SK-N-SH (cell line): ENCODE measurements at regions not wholly inside any gene's neighbourhood (a gene's known extent, or its start where the extent isn't known, plus 50 kb on each side); places are given as distances from the start of the nearest gene placed in this dataset.

Source experiments
- CTCF ChIA-PET: fragments of 300-600, 350-600 bp; formaldehyde crosslinking; extraction: SDS; loops from one replicate; lab custom pipeline; 2021; lab: Yijun Ruan, JAX
- POLR2A ChIA-PET: fragments of 350-600 bp; sonication (Branson Sonifier 250); formaldehyde crosslinking; extraction: SDS; loops from one replicate; lab custom pipeline; 2020; ENCODE audit warnings: antibody characterized with exemption, inconsistent platforms; lab: Yijun Ruan, JAX
- DNase-seq: peaks from one replicate; pipeline ENCODE4 v3.0.0; 2012
- H2AFZ ChIP-seq: fragments of 200-600 bp; sonication (generic); 2 replicates; pipeline ENCODE4 v1.8.1; 2016; ENCODE audit warnings: antibody characterized with exemption, mild to moderate bottlenecking, low read depth
- H3F3A ChIP-seq: fragments of 200-600 bp; sonication (generic); replicated peaks from 2 replicates; pipeline ENCODE3; 2016; ENCODE audit warnings: antibody characterized with exemption, mild to moderate bottlenecking; ENCODE audit not compliant: insufficient read depth
- H3K27ac ChIP-seq, 2 experiments: fragments of 200-500 bp in 1 of 2; fragments of 200-600 bp in 1 of 2; sonication (Bioruptor generic) in 1 of 2; sonication (generic), shearing (Covaris generic) in 1 of 2; 2 replicates each; pipeline versions ENCODE4 v1.5.1 to v1.6.1; 2014 to 2016; ENCODE audit warnings: low read depth in 2 of 2, inconsistent platforms in 1 of 2, low read length in 1 of 2, mild to moderate bottlenecking in 1 of 2, mixed read lengths in 1 of 2
- H3K27me3 ChIP-seq: fragments of 200-600 bp; sonication (generic), shearing (Covaris generic); 2 replicates; pipeline ENCODE4 v1.6.1; 2016; ENCODE audit warnings: mixed run types; ENCODE audit not compliant: insufficient read depth
- H3K36me3 ChIP-seq, 2 experiments: fragments of 200-500 bp in 1 of 2; fragments of 200-600 bp in 1 of 2; sonication (Bioruptor generic) in 1 of 2; sonication (generic) in 1 of 2; replicated peaks in 1 of 2; 2 replicates each; pipeline versions ENCODE3 to v1.5.1; 2014 to 2016; ENCODE audit warnings: low read length in 1 of 2, mild to moderate bottlenecking in 1 of 2; ENCODE audit not compliant: insufficient read depth in 2 of 2, control insufficient read depth in 1 of 2
- H3K4me1 ChIP-seq, 2 experiments: fragments of 200-500 bp in 1 of 2; fragments of 200-600 bp in 1 of 2; sonication (Bioruptor generic) in 1 of 2; sonication (generic), shearing (Covaris generic) in 1 of 2; 2 replicates each; pipeline versions ENCODE4 v1.5.1 to v1.6.1; 2014 to 2016; ENCODE audit warnings: low read depth in 1 of 2, low read length in 1 of 2, mixed run types in 1 of 2; ENCODE audit not compliant: insufficient read depth in 2 of 2, control insufficient read depth in 1 of 2
- H3K4me2 ChIP-seq: fragments of 200-600 bp; sonication (generic), shearing (Covaris generic); 2 replicates; pipeline ENCODE4 v1.6.1; 2017; ENCODE audit warnings: mixed run types
- H3K4me3 ChIP-seq, 2 experiments: fragments of 200-500 bp in 1 of 2; fragments of 200-600 bp in 1 of 2; sonication (Bioruptor generic) in 1 of 2; sonication (generic), shearing (Covaris generic) in 1 of 2; 2 replicates each; pipeline versions ENCODE4 v1.5.1 to v1.8.1; 2014 to 2016; ENCODE audit warnings: low read depth in 2 of 2, inconsistent platforms in 1 of 2, low read length in 1 of 2, mild to moderate bottlenecking in 1 of 2, mixed read lengths in 1 of 2, moderate library complexity in 1 of 2
- H3K79me2 ChIP-seq: fragments of 200-600 bp; sonication (generic); 2 replicates; pipeline ENCODE4 v1.8.1; 2017; ENCODE audit warnings: mild to moderate bottlenecking; ENCODE audit not compliant: insufficient read depth
- H3K9ac ChIP-seq: fragments of 200-600 bp; sonication (generic); 2 replicates; pipeline ENCODE4 v1.6.1; 2017; ENCODE audit warnings: mixed run types
- H3K9me2 ChIP-seq: fragments of 200-600 bp; sonication (generic); 2 replicates; pipeline ENCODE4 v1.6.1; 2017; ENCODE audit warnings: mixed run types
- H3K9me3 ChIP-seq: fragments of 200-600 bp; sonication (generic); 2 replicates; pipeline ENCODE4 v1.6.1; 2017; ENCODE audit warnings: mixed run types, mild to moderate bottlenecking, moderate library complexity
- H4K20me1 ChIP-seq: fragments of 200-600 bp; sonication (generic); 2 replicates; pipeline ENCODE4 v1.6.1; 2017; ENCODE audit warnings: mild to moderate bottlenecking, mixed run types; ENCODE audit not compliant: insufficient read depth
- ELF1 ChIP-seq: IDR thresholded peaks from 2 replicates; pipeline ENCODE4 v1.4.0; 2012
- JUND ChIP-seq: IDR thresholded peaks from 2 replicates; pipeline ENCODE4 v1.4.0; 2012
- MXI1 ChIP-seq: IDR thresholded peaks from 2 replicates; pipeline ENCODE4 v1.6.1; 2012; ENCODE audit warnings: mild to moderate bottlenecking, low read depth, low read length, improper control_type of control experiment
- NFIC ChIP-seq: IDR thresholded peaks from 2 replicates; pipeline ENCODE4 v1.4.0; 2012; ENCODE audit warnings: borderline replicate concordance
- RXRA ChIP-seq: IDR thresholded peaks from 2 replicates; pipeline ENCODE4 v1.4.0; 2012; ENCODE audit warnings: low read depth, mild to moderate bottlenecking, borderline replicate concordance
- TAF1 ChIP-seq: IDR thresholded peaks from 2 replicates; pipeline ENCODE4 v1.6.1; 2012; ENCODE audit warnings: low read depth, mild to moderate bottlenecking, low read length, moderate library complexity, borderline replicate concordance
- YY1 ChIP-seq: IDR thresholded peaks from 2 replicates; pipeline ENCODE4 v1.4.0; 2012; ENCODE audit warnings: low read depth, mild to moderate bottlenecking
- WGBS: methylation state at CpG from one replicate; pipeline ENCODE4 v1.1.6; 2017; ENCODE audit warnings: low lambda C conversion rate; 5-methylcytosine and 5-hydroxymethylcytosine counted together
- TF ChIP-seq, protein P1 (sequence below): fragments of 200-600 bp; sonication (generic); IDR thresholded peaks from 2 replicates; pipeline ENCODE4 v1.6.1; 2017; ENCODE audit warnings: antibody characterized with exemption, mild to moderate bottlenecking, moderate library complexity
- TF ChIP-seq, protein P2 (sequence below): fragments of 150-350 bp; IDR thresholded peaks from 2 replicates; pipeline ENCODE4 v1.6.1; 2016; ENCODE audit warnings: mild to moderate bottlenecking, low read depth, low read length

DNA sequence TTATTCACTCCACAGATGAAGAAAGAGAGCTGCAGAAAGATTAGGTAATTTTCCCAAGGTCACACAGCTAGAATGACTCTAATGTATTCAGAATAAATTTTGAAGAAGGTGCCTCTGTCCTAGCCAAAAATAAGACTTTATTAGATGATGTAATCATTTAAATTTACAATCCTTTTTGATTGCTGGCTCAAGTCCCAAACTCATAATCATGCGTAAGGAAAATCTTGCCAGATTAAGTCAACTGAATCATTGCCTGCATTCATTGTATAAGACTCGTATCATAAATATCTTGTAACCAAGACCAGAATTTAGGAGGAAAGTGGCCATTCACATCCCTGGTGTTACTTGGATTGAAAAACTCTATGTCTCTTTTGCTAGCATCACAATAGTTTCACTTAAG, 53.1 kb upstream of the STK39 start:
- DNase-seq = no peak
- H3K79me2 ChIP-seq = no peaks in the 10 kb centered on the region
- TF ChIP-seq NFIC (peak; percentile 18; the same call in 1 of the 2 replicates), MXI1 (no peak), RXRA (no peak), TAF1 (no peak)
- TF ChIP-seq, protein P1, sequence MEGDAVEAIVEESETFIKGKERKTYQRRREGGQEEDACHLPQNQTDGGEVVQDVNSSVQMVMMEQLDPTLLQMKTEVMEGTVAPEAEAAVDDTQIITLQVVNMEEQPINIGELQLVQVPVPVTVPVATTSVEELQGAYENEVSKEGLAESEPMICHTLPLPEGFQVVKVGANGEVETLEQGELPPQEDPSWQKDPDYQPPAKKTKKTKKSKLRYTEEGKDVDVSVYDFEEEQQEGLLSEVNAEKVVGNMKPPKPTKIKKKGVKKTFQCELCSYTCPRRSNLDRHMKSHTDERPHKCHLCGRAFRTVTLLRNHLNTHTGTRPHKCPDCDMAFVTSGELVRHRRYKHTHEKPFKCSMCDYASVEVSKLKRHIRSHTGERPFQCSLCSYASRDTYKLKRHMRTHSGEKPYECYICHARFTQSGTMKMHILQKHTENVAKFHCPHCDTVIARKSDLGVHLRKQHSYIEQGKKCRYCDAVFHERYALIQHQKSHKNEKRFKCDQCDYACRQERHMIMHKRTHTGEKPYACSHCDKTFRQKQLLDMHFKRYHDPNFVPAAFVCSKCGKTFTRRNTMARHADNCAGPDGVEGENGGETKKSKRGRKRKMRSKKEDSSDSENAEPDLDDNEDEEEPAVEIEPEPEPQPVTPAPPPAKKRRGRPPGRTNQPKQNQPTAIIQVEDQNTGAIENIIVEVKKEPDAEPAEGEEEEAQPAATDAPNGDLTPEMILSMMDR = no peak
- TF ChIP-seq, all 33 proteins: peak for 1
- H3K4me1 ChIP-seq = no peaks in the 10 kb centered on the region
- H3K9ac ChIP-seq = no peak overlapping the region
- H3K27me3 ChIP-seq = no peaks in the 10 kb centered on the region
- no peaks in the 10 kb centered on the region for H3K36me3 ChIP-seq
- no peaks in the 10 kb centered on the region for H4K20me1 ChIP-seq
- H2AFZ ChIP-seq = no peak overlapping the region
- H3K4me3 ChIP-seq = no peak overlapping the region
- no peaks in the 10 kb centered on the region for H3F3A ChIP-seq
- ChIA-PET POLR2A (no interaction called here), CTCF (interaction anchor here (0.6 to 0.9 kb wide), 2 partner anchors 12 to 1625 kb away, joined by 3 read pairs; no protein-coding TSS in a partner anchor)
- H3K9me3 ChIP-seq = peaks cover under 1% of the 10 kb centered on the region; the same call in 1 of the 2 replicates
- H3K27ac ChIP-seq = no peak overlapping the region
- no peaks in the 10 kb centered on the region for H3K9me2 ChIP-seq
- WGBS = 38% methylated on average over 2 of the region's 2 CpGs
- no peak overlapping the region for H3K4me2 ChIP-seq

DNA sequence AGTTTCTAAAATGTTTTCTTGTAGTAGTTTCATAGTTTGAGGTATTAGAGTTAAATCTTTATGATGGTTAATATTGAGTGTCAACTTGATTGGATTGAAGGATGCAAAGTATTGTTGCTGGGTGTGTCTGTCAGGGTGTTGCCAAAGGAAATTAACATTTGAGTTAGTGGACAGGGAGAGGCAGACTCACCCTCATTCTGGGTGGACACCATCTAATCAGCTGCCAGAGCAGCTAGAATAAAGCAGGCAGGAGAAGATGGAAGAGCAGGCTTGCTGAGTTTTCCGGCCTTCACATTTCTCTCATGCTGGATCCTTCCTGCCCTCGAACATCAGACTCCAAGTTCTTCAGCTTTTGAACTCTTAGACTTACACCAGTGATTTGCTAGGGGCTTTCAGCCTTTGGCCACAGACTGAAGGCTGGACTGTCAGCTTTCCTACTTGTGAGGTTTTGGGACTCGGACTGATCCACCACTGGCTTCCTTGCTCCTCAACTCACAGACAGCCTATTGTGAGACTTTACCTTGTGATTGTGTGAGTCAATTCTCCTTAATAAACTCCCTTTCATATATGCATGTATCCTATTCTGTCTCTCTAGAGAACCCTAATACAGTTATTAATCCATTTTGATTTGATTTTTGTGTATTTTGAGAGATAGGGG, 56.8 kb upstream of the STK39 start:
- Histone ChIP-seq H3K4me1 (no peaks in the 10 kb centered on the region), H4K20me1 (no peaks in the 10 kb centered on the region), H3K27me3 (no peaks in the 10 kb centered on the region), H3K9ac (no peak overlapping the region), H3K36me3 (no peaks in the 10 kb centered on the region), H3K4me3 (no peak overlapping the region), H3K9me3 (peaks cover 3% of the 10 kb centered on the region; the same call in 1 of the 2 replicates), H3K4me2 (no peak overlapping the region), H3F3A (no peaks in the 10 kb centered on the region), H2AFZ (no peak overlapping the region), H3K79me2 (no peaks in the 10 kb centered on the region), H3K27ac (no peak overlapping the region), H3K9me2 (no peaks in the 10 kb centered on the region)
- DNase-seq = no peak
- TF ChIP-seq JUND = no peak
- TF ChIP-seq ELF1 = no peak
- TF ChIP-seq YY1 = no peak
- TF ChIP-seq, protein P1 = no peak
- TF ChIP-seq NFIC = no peak
- TF ChIP-seq, protein P2, sequence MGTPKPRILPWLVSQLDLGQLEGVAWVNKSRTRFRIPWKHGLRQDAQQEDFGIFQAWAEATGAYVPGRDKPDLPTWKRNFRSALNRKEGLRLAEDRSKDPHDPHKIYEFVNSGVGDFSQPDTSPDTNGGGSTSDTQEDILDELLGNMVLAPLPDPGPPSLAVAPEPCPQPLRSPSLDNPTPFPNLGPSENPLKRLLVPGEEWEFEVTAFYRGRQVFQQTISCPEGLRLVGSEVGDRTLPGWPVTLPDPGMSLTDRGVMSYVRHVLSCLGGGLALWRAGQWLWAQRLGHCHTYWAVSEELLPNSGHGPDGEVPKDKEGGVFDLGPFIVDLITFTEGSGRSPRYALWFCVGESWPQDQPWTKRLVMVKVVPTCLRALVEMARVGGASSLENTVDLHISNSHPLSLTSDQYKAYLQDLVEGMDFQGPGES = no peak
- ChIA-PET CTCF (interaction anchor here (0.6 kb wide), 1 partner anchor 826 kb away, joined by 3 read pairs; no protein-coding TSS in a partner anchor), POLR2A (no interaction called here)
- WGBS = 77% methylated on average over 3 of the region's 3 CpGs
